HG03354 (cell line): ENCODE measurements at regions not wholly inside any gene's neighbourhood (a gene's known extent, or its start where the extent isn't known, plus 50 kb on each side); places are given as distances from the start of the nearest gene placed in this dataset.
"Not testable (repeated sequence)": the region's sequence is repeated elsewhere in the genome, so short reads cannot be mapped to it uniquely, and the experiment has no call there.

Source experiments
- ATAC-seq: cut with Tn5 transposase; IDR thresholded peaks from one replicate; pipeline ENCODE4 v1.9.1; 2021; ENCODE audit warnings: mild to moderate bottlenecking; ENCODE audit not compliant: unreplicated experiment, poor library complexity, severe bottlenecking

- no peak for ATAC-seq
Measured at GRCh38 chrX:729583-730409, 99.2 kb downstream of the SHOX start.

DNA sequence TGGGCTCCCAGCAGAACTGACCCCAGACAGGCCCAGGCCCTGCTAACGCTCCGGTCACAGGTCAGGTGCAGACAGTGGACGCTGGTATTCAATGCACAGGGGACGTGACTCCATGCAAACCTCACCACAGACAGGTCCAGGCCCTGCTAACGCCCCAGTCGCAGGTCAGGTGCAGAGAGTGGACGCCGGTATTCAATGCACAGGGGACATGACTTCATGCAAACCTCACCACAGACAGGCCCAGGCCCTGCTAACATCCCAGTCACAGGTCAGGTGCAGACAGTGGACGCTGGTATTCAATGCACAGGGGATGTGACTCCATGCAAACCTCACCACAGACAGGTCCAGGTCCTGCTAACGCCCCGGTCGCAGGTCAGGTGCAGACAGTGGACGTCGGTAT lies 98.5 kb downstream of the SHOX start:
- ATAC-seq, result not testable (repeated sequence)

GRCh38 chrX:728639-729038 lies 98.0 kb downstream of the SHOX start:
- not testable (repeated sequence) for ATAC-seq

GRCh38 chrX:727738-728621 lies 97.4 kb downstream of the SHOX start:
- no peak for ATAC-seq

DNA sequence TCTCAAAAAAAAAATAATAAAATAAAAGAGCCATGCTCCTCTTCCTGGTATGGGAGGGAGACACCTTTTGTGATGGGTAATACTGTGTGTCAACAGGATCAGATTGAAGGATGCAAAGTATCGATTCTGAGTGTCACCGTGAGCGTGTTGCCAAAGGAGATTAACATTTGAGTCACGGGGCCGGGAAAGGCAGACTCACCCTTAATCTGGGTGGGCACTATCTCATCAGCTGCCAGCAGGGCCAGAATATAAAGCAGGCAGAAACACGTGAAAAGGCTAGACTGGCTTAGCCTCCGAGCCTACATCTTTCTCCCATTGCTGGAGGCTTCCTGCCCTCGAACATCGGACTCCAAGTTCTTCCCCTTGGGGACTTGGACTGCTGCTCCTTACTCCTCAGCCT lies 95.4 kb downstream of the SHOX start:
- no peak for ATAC-seq

- no peak for ATAC-seq
Measured at GRCh38 chrX:724256-724655, 93.7 kb downstream of the SHOX start.

DNA sequence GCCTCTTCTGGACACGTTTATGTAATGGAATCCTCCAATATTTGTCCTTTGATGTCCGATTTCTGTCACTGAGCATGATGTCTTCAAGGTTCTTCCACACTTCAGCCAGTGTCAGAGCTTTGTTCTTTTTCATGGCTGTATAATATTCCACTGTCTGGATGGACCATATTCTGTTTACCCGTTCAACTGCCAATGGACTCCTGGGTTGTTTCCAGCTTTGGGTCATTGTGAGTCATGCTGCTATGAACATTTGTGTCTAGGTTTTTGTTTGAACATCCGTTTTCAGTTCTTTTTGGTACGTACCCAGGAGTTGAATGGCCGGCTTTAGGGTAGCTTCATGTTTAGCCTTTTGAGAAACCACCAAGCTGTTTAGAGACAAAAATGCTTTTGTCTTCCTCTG lies 93.2 kb downstream of the SHOX start:
- no peak for ATAC-seq

DNA sequence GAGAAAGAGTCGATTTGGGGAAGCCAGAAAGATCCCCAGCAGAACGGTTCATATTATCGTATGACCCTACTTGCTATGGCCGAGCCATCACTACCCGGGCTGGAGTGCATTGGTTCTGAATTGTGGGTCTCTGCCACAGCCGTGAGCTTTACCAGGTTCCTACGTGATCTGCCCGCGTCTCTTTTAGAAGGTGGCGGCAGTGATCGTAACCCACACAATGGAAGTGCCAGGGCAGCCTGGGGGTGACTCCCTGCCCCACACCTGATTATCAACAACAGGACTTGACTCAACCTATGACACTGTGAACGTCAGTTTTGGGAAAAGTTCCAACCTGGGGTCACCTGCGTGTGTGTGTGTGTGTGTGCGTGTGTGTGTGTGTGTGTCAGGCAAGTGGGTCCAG lies 90.8 kb downstream of the SHOX start:
- no peak for ATAC-seq

DNA sequence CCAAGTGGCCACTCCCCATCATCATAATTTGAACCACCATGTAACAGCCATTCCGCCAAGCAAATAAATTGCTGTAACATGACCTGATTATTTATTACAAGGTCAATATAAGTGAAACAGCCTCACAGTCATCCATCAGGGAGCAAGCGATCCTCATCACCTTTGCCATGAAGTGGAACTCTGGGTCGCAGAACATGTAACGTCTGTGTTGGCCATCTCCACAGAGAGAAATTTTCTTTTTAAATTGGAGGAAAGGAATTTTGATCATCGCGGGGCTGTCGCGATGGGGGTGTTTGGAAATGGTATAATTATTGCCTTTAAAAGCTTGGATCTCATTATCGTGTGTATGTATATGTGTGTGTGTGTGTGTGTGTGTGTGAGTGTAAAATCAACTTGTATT lies 90.2 kb downstream of the SHOX start:
- ATAC-seq, result no peak

DNA sequence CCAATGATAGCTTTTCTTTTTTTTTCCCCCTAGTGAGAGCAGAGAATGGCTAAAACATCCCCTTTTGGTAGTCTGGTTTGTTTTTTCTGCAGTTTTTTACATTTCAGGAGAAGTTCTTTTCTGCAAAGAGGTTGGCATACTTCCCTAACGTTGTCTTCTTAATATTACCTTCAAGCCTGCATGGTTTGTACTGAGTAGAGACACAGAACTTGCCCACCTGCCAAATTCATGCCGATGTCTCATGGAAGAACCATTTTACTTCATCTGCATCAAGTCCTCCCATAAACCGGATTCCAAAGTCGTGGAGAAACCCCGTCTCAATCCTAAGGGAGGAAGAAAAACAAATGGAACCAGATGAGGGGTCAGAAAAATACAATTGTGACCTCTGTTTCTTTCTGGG lies 89.7 kb downstream of the SHOX start:
- ATAC-seq, result no peak

DNA sequence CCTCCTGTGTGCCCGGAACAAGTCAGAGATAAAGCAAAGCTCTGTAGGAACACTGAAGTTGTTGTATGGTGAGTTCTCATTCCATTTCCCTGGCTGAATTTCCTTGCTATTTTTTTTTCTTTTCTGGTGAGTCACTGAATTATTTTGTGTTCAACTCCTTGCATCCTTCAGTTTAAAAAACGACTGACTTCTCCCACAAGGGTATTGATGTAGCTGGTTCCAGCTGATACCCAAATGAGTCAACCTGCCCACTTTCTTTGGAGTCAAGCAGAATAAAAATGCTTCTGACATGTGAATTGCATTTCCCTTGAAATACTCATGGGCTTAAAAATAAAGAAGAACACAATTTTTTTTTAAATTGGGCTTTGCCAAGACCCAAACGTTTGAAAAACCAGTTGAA lies 85.5 kb downstream of the SHOX start:
- no peak for ATAC-seq

DNA sequence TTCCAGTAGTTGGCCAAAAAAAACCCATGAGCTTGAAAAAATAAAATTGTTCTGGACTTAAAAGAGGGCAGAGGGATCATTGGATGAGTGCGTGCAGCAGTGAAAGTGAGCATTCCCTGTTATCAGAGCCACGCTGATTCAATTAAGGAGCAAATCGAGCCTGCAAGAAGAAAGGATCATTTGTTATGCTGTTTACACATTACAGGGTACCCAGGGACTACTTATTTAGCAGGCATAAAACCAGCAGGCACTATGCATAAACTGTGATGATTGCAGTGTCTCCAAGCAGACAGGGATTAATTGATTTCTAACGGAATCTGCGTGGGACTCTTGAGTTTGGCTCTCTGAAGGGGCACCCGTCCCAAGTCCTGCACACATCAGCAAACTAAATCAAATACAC lies 83.5 kb downstream of the SHOX start:
- no peak for ATAC-seq
